IMR-90 (cell line): ENCODE measurements at regions not wholly inside any gene's neighbourhood (a gene's known extent, or its start where the extent isn't known, plus 50 kb on each side); places are given as distances from the start of the nearest gene placed in this dataset.
A peak's percentile ranks its signal among the peaks of the same experiment; 100 is the strongest.

Source experiments
- ATAC-seq: fragments of 200-7000 bp; cut with Tn5 transposase; 2 replicates; pipeline ENCODE4 v1.9.1; 2020; ENCODE audit warnings: low read depth, mild to moderate bottlenecking, moderate library complexity
- BruUV-seq: library from RNA; stranded (reverse); fragments of 400-500 nt; replicated peaks from 2 replicates; lab custom pipeline; 2021; lab: Mats Ljungman, UMichigan
- CTCF ChIA-PET: fragments of 300-600 bp; formaldehyde crosslinking; extraction: SDS; loops from one replicate; lab custom pipeline; 2021; ENCODE audit warnings: antibody characterized with exemption; lab: Yijun Ruan, JAX
- POLR2A ChIA-PET: fragments of 300-600 bp; sonication (Branson Sonifier 250); formaldehyde crosslinking; loops from one replicate; lab custom pipeline; 2022; ENCODE audit warnings: antibody characterized with exemption; ENCODE audit not compliant: unreplicated experiment; lab: Charles Lee
- DNase-seq: peaks from one replicate; pipeline ENCODE4 v3.0.0; 2013
- H2AFZ ChIP-seq: replicated peaks from 2 replicates; pipeline ENCODE3; 2013; ENCODE audit warnings: low read length, mild to moderate bottlenecking; ENCODE audit not compliant: poor library complexity
- H2AK5ac ChIP-seq: 2 replicates; pipeline ENCODE4 v1.6.1; 2013; ENCODE audit warnings: low read depth, low read length, inconsistent platforms
- H2AK9ac ChIP-seq: replicated peaks from 2 replicates; pipeline ENCODE3; 2013; ENCODE audit warnings: mild to moderate bottlenecking, low read depth, low read length, moderate library complexity; ENCODE audit not compliant: poor library complexity
- H2BK120ac ChIP-seq: 2 replicates; pipeline ENCODE4 v1.6.1; 2013; ENCODE audit warnings: low read depth, low read length, inconsistent platforms
- H2BK15ac ChIP-seq: 3 replicates; pipeline ENCODE4 v1.6.1; 2013; ENCODE audit warnings: low read depth, low read length, inconsistent platforms
- H2BK20ac ChIP-seq: 2 replicates; pipeline ENCODE4 v1.6.1; 2013; ENCODE audit warnings: low read depth, mild to moderate bottlenecking, inconsistent platforms, low read length, moderate library complexity
- H2BK5ac ChIP-seq: 2 replicates; pipeline ENCODE4 v1.6.1; 2013; ENCODE audit warnings: mild to moderate bottlenecking, low read depth, low read length, inconsistent platforms; ENCODE audit not compliant: poor library complexity, severe bottlenecking
- H3K14ac ChIP-seq: replicated peaks from 2 replicates; pipeline ENCODE4 v1.6.1; 2013; ENCODE audit warnings: low read depth, low read length, inconsistent platforms
- H3K18ac ChIP-seq: 2 replicates; pipeline ENCODE4 v1.6.1; 2013; ENCODE audit warnings: low read depth, low read length, control low read depth
- H3K23ac ChIP-seq: 2 replicates; pipeline ENCODE4 v1.6.1; 2013; ENCODE audit warnings: low read depth, low read length, inconsistent platforms
- H3K27ac ChIP-seq: 2 replicates; pipeline ENCODE4 v1.5.1; 2013; ENCODE audit warnings: mild to moderate bottlenecking, control low read depth, low read length; ENCODE audit not compliant: insufficient read depth
- H3K27me3 ChIP-seq: 2 replicates; pipeline ENCODE4 v1.6.1; 2013; ENCODE audit warnings: low read length; ENCODE audit not compliant: control insufficient read depth, insufficient read depth
- H3K36me3 ChIP-seq: 2 replicates; pipeline ENCODE4 v1.6.1; 2013; ENCODE audit warnings: low read length, mixed read lengths; ENCODE audit not compliant: control insufficient read depth, insufficient read depth
- H3K4ac ChIP-seq: 2 replicates; pipeline ENCODE4 v1.6.1; 2013; ENCODE audit warnings: low read depth, low read length, inconsistent platforms
- H3K4me1 ChIP-seq: 2 replicates; pipeline ENCODE4 v1.6.1; 2013; ENCODE audit warnings: low read length, mixed read lengths; ENCODE audit not compliant: control insufficient read depth, insufficient read depth
- H3K4me2 ChIP-seq: 2 replicates; pipeline ENCODE4 v1.6.1; 2013; ENCODE audit warnings: low read depth, mild to moderate bottlenecking, control low read depth, low read length, moderate library complexity
- H3K4me3 ChIP-seq: 2 replicates; pipeline ENCODE4 v1.5.1; 2013; ENCODE audit warnings: low read depth, mild to moderate bottlenecking, control low read depth, low read length, moderate library complexity; ENCODE audit not compliant: insufficient read depth
- H3K56ac ChIP-seq: 2 replicates; pipeline ENCODE4 v1.6.1; 2013; ENCODE audit warnings: low read length, inconsistent platforms; ENCODE audit not compliant: insufficient read depth; ENCODE audit errors: extremely low read depth
- H3K79me1 ChIP-seq, 2 experiments: 2 replicates each; pipeline ENCODE4 v1.6.1; 2013; ENCODE audit warnings: low read length in 2 of 2, inconsistent platforms in 1 of 2, low read depth in 1 of 2
- H3K9ac ChIP-seq: 2 replicates; pipeline ENCODE4 v1.6.1; 2013; ENCODE audit warnings: low read depth, low read length, control low read depth
- H3K9me1 ChIP-seq: 2 replicates; pipeline ENCODE4 v1.6.1; 2013; ENCODE audit warnings: low read length, inconsistent platforms; ENCODE audit not compliant: insufficient read depth
- H3K9me3 ChIP-seq: 2 replicates; pipeline ENCODE4 v1.6.1; 2013; ENCODE audit warnings: low read length; ENCODE audit not compliant: control insufficient read depth, insufficient read depth
- H4K20me1 ChIP-seq: 2 replicates; pipeline ENCODE4 v1.6.1; 2013; ENCODE audit warnings: low read length, inconsistent platforms; ENCODE audit not compliant: insufficient read depth
- H4K5ac ChIP-seq: 2 replicates; pipeline ENCODE4 v1.6.1; 2013; ENCODE audit warnings: mild to moderate bottlenecking, low read depth, low read length, control low read depth
- H4K8ac ChIP-seq, 2 experiments: 2 replicates each; pipeline ENCODE4 v1.6.1; 2013; ENCODE audit warnings: low read depth in 2 of 2, low read length in 2 of 2, control low read depth in 1 of 2, inconsistent platforms in 1 of 2
- H4K91ac ChIP-seq: 2 replicates; pipeline ENCODE4 v1.6.1; 2013; ENCODE audit warnings: low read depth, low read length, inconsistent platforms; ENCODE audit not compliant: insufficient read depth
- FOS ChIP-seq: fragments of 150-350 bp; IDR thresholded peaks from 2 replicates; pipeline ENCODE4 v1.6.1; 2016; ENCODE audit warnings: low read depth, low read length
- MAFK ChIP-seq: IDR thresholded peaks from 2 replicates; pipeline ENCODE4 v1.6.1; 2012; ENCODE audit warnings: low read depth, low read length, improper control_type of control experiment
- NFE2L2 ChIP-seq: fragments of 150-350 bp; IDR thresholded peaks from 2 replicates; pipeline ENCODE4 v1.6.1; 2016; ENCODE audit warnings: low read depth, mild to moderate bottlenecking, low read length
- POLR2A ChIP-seq: IDR thresholded peaks from 2 replicates; pipeline ENCODE4 v1.6.1; 2012; ENCODE audit warnings: mild to moderate bottlenecking, low read depth, low read length
- RFX5 ChIP-seq: IDR thresholded peaks from 2 replicates; pipeline ENCODE4 v1.8.0; 2012; ENCODE audit warnings: low read depth, mild to moderate bottlenecking, low read length, moderate library complexity
- SMC3 ChIP-seq: fragments of 150-350 bp; IDR thresholded peaks from 2 replicates; pipeline ENCODE4 v1.6.1; 2016; ENCODE audit warnings: low read depth, mild to moderate bottlenecking, antibody characterized with exemption, low read length, moderate library complexity
- WGBS, 2 experiments: methylation state at CpG; one replicate each; pipeline versions ENCODE4 v1.1.5 to v1.1.7; 2013; ENCODE audit warnings: missing lambda C conversion rate in 2 of 2; ENCODE audit not compliant: insufficient read length in 1 of 2; ENCODE audit errors: extremely low coverage in 2 of 2; 5-methylcytosine and 5-hydroxymethylcytosine counted together
- dilution Hi-C: fragments of 300-500 bp; cut with HindIII; formaldehyde crosslinking; loops from one replicate; pipeline ENCODE4 v1.14.3; 2018; ENCODE audit warnings: low sequenced_read_pairs; ENCODE audit not compliant: unreplicated experiment
- in situ Hi-C: fragments of 300-500 bp; cut with MboI; formaldehyde crosslinking; loops from 3 replicates; pipeline ENCODE4 v1.14.3; 2019; ENCODE audit warnings: low sequenced_read_pairs, inconsistent platforms, mixed read lengths
- intact Hi-C: fragments of 100-400 bp; cut with micrococcal nuclease; formaldehyde crosslinking; loops from 2 replicates; pipeline ENCODE4 v1.10.0; 2022

- Histone ChIP-seq H3K14ac (peak overlapping the region; percentile 56; the same call in 1 of the 2 replicates), H2AFZ (no peak overlapping the region), H4K8ac (peak overlapping the region; percentile 50 to 70; a peak in 2 of 4 replicates), H3K56ac (no peak overlapping the region), H3K4me3 (no peak overlapping the region), H3K27me3 (no peaks in the 10 kb centered on the region), H3K18ac (peak overlapping the region; percentile 75; the same call in 1 of the 2 replicates), H2BK20ac (peak overlapping the region; percentile 94; the same call in 1 of the 2 replicates), H3K27ac (peak overlapping the region; percentile 62; the same call in 1 of the 2 replicates), H2AK9ac (no peak overlapping the region), H4K20me1 (no peaks in the 10 kb centered on the region), H3K9ac (peak overlapping the region; percentile 29; the same call in 1 of the 2 replicates), H4K5ac (peak overlapping the region; percentile 58; the same call in 1 of the 2 replicates), H3K23ac (peak overlapping the region; percentile 83), H3K9me1 (no peaks in the 10 kb centered on the region; the same call in 1 of the 2 replicates), H2BK15ac (peak overlapping the region; percentile 73; the same call in 1 of the 3 replicates), H2AK5ac (0 out of 2 replicates have a peak overlapping the region, but pooled peaks have one; percentile 17), H3K79me1 (peaks cover 0 to 7% of the 10 kb centered on the region in 2 experiments; a peak in 3 of 4 replicates), H3K36me3 (no peaks in the 10 kb centered on the region), H2BK5ac (peak overlapping the region; percentile 94), H3K4me1 (peaks cover 5% of the 10 kb centered on the region), H3K9me3 (no peaks in the 10 kb centered on the region; the same call in 1 of the 2 replicates), H3K4me2 (peak overlapping the region; percentile 76), H3K4ac (peak overlapping the region; percentile 75; the same call in 1 of the 2 replicates), H4K91ac (peak overlapping the region; percentile 38; the same call in 1 of the 2 replicates), H2BK120ac (peak overlapping the region; percentile 73; the same call in 1 of the 2 replicates)
- intact Hi-C loops, result no loop called here
- dilution Hi-C loops, result no loop called here
- BruUV-seq, result no TSS peak
- TF ChIP-seq NFE2L2 (no peak), RFX5 (no peak), MAFK (no peak), SMC3 (no peak), POLR2A (no peak), FOS (peak; percentile 72; the same call in 1 of the 2 replicates)
- DNase-seq (peak; percentile 85), ATAC-seq (peak; percentile 97)
- CTCF ChIA-PET, result interaction anchor here (0.6 kb wide), 1 partner anchor 1018 kb away, joined by 3 read pairs; no protein-coding TSS in a partner anchor
- POLR2A ChIA-PET, result no interaction called here
- in situ Hi-C loops, result loop anchor here (25.0 kb wide), 1 partner anchor 812 kb away; no protein-coding TSS in a partner anchor
- no CpG with 5 or more reads among the region's 2 CpGs for WGBS, 2 experiments
Measured at GRCh38 chr4:114349543-114350175, 248.9 kb upstream of the UGT8 start.
